GM19438 (cell line): ENCODE measurements at regions not wholly inside any gene's neighbourhood (a gene's known extent, or its start where the extent isn't known, plus 50 kb on each side); places are given as distances from the start of the nearest gene placed in this dataset.
"Not testable (repeated sequence)": the region's sequence is repeated elsewhere in the genome, so short reads cannot be mapped to it uniquely, and the experiment has no call there.

Experiments used
- ATAC-seq: cut with Tn5 transposase; IDR thresholded peaks from one replicate; pipeline ENCODE4 v1.9.1; 2021; ENCODE audit warnings: low read depth; ENCODE audit not compliant: unreplicated experiment

GRCh38 chr2:208673631-208674030 lies 267.0 kb downstream of the PTH2R start:
- ATAC-seq, result no peak

DNA sequence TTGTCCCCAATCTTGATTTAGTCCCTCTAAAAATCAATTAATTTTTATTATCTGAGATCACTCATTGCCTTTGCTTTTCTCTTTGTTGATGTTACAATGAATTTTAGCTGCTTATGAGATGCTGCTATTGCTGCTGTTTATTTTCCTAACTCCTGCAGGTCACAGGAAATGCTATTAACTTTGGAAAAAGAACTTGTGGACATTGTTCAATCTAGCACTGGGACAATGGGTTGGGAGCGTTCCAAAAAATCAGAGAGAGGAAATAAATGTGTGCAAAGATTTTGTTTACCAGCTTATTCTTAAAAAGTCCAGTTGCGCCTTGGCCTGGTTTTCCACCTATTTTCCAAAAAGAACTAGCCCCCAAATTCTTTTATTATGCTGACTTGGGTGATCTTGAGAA lies 268.3 kb downstream of the PTH2R start:
- no peak for ATAC-seq

GRCh38 chr2:208685929-208686328 lies 279.3 kb downstream of the PTH2R start:
- not testable (repeated sequence) for ATAC-seq

GRCh38 chr2:208686665-208687064 lies 280.1 kb downstream of the PTH2R start:
- ATAC-seq, result no peak

DNA sequence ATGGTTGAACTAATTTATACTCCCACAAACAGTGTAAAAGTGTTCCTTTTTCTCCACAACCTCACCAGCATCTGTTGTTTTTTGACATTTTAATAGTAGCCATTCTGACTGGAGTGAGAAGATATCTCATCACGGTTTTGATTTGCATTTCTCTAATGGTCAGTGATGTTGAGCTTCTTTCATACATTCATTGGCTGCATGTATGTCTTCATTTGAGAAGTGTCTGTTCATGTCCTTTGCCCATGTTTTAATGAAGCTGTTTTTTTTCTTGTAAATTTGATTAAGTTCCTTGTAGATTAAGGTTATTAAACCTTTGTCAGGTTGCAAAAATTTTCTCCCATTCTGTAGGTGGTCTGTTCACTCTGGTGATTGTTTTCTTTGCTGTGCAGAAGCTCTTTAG lies 281.1 kb downstream of the PTH2R start:
- ATAC-seq, result not testable (repeated sequence)

DNA sequence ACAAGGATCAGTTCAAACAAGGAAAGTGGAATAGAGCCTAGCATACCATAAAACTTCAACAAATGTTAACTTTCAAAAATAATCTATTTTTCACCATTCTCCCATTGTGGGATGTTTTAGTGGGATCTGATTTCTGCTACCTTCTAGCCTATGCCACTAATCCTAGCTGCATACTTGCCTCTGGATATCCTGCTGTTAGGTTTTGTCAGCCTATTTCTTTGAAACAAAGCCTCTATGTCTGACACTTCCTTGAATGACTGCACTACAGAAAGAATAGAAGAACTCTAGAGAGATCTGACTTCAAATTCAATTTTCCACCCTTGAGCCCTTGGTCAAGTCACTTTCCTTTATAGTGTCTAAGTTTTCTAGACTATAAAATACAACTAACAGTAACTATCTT lies 291.5 kb downstream of the PTH2R start:
- no peak for ATAC-seq

DNA sequence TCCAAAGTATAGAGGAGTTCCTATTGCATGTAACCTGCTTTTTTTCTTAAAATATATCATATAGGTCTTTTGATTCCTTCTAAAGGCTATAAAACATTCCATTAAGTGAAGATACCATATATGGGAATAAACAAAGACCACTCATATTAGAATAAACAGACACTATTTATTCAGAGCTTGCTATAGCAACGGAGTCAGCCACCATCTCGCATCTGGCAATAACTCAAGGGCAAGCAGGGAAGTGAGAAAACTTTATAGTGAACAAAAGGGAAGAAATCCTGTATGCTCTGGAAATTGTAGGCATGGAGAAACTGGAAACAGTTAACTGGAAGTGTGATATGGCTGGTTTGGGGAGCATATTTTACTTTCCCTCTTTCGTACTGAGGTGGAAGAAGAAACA lies 301.9 kb downstream of the PTH2R start:
- no peak for ATAC-seq

DNA sequence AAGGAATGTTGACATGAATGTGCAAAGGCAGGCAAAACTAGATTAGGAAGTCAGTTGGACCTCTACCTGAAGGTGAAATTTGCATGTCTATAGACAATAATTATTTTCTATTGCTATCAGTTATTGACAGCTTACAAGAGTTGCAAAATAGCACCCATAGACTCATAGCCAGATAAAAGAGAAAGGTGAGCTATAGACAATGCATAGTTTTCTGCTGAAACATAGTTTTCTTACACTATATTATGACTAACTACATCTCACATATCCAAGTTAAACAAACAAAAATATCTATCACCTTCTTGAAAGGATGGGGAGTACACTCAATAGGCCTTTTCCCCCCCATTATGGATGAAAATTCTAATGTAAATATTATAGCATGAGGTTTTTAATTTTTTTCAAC lies 305.0 kb downstream of the PTH2R start:
- no peak for ATAC-seq

DNA sequence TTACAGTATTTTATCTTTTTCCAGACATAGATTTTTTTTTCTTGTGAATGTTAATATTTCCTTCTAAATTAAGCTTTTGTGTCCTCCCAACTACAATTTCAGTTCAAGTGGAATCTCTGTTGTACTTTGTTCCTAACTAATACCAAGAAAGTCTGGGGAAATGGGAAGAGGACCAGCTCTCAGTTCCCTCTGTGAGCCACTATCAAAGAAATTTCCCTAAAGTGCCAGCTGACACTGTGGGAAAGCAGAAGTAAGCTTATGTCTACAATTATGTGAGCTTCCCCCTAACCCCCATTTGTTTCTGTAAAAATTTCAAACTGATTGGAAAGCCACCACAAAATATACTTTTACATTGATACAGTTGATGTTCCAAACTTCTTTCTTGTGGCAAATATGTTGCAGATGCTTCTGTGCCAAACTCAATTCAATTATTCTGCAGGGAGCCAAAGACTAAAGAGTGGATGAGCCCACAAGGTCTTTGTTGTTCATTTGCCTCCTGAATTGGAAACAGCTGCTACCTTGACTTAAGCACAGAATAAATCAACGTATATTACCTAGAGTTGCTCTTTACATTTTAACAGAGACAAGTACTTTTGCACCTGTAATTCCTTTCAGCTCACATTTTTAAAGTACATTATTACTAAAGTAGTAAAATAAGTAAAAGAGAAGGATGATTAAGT lies 306.6 kb downstream of the PTH2R start:
- ATAC-seq, result no peak

GRCh38 chr2:208718828-208719227 lies 312.2 kb downstream of the PTH2R start:
- ATAC-seq, result no peak

GRCh38 chr2:208722731-208723130 lies 316.1 kb downstream of the PTH2R start:
- no peak for ATAC-seq

DNA sequence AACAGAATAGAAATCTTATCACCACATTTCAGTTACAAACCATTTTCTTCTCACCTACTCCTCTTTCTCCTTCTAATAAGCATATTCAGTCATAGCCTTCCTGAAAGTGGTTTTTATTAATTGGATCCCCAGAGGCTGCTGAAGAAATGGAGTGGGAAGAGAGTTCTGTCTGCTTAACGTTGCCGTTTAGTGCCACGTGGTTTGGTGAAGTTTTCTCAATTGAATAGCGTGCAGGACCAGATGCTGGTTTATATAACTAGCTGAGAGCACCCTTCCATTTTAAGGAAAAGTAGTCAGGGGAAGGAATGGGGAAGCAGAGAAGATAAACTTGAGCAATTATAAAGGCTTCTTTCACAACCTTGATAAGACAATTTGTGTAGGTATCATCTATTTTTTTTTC lies 318.7 kb downstream of the PTH2R start:
- ATAC-seq, result no peak

DNA sequence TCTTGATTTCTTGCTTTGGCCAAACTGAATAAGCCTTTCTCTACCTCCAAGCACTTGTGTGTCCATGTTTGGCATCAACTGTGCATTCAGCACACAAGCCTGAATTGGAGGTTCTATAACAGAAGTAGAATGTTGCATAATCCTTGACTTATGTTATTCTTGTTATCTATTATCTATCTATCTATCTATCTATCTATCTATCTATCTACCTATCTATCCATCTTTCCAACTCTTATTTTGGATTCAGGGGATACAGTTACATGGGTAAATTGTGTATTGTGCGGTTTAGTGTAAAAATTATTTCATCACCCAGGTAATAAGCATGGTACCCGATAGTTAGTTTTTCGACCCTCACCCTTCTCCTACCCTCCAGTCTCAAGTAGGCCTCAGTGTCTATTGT lies 319.6 kb downstream of the PTH2R start:
- no peak for ATAC-seq

GRCh38 chr2:208751663-208752415 lies 345.2 kb downstream of the PTH2R start:
- not testable (repeated sequence) for ATAC-seq

- ATAC-seq, result no peak
Measured at GRCh38 chr2:208757364-208757763, 350.8 kb downstream of the PTH2R start.

DNA sequence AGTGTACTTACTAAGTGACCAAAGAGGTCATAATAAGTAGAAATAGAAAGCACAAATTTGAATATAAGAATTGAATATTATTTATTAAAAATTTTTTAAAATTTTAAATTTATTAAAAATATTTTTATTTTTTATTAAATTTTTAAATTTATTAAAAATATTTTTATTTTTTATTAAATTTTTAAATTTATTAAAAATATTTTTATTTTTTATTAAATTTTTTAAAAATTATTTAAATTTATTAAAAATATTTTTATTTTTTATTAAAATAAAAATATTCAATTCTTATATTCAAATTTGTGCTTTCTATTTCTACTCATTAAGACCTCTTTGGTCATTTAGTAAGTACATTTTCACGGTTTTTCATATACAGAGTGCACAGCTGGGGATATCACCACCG lies 366.5 kb downstream of the PTH2R start:
- not testable (repeated sequence) for ATAC-seq

DNA sequence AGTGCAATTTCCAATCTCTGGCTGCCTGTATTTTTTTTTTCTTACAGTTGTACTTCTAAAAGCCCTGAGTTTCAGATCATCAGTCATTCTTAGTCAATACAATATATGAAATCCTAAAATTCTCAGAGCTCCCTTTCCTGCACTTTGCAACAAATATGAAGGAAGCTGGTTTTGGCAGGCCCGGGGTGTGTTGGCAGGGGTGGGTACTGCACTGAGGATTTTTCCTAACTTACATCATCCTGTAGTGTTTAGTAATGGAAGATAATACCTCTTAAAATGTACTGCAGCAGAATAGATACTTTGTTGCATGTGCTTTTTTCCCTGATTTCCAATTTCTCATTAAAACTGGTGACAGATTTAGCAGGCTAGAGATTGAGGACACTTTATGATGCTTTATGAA lies 374.6 kb downstream of the PTH2R start:
- ATAC-seq, result no peak

GRCh38 chr2:208782097-208782496 lies 375.5 kb downstream of the PTH2R start:
- no peak for ATAC-seq

DNA sequence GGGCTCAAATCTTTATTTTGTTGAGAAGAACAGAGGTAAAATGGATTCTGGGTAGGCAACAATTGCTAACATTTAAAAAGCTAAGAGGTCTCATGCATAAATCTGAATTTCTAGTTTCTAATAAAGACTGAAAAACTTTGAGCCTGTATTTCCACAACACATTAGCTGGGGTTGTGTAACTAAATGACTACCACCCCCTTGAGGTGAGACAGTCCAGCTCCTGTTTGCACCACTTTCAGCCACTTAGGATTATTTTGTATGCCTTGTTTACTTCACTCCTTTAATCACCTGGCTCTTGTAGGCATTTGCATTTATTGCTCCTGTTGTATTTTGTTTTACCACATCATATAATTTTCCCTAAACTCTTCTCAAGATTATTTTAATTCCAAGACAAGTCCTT lies 376.6 kb downstream of the PTH2R start:
- ATAC-seq, result no peak

GRCh38 chr2:208784774-208785173 lies 378.2 kb downstream of the PTH2R start:
- not testable (repeated sequence) for ATAC-seq

DNA sequence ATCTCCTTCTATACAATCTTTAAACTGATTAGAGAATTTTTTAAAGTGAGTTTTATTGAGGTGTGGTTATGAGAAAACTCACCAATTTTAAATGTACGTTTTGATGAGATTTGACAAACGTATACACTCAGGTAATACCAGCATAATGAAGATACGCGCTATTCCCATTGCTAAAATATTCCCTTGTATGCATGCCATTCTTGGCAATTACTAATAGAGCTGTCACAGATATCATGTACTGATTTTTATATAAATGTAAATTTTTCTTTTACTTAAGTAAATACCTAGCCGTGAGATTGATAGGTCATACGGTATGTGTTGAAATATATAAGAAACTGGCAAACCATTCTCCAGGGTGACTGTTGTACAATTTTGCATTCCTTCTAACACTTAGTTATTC lies 384.7 kb downstream of the PTH2R start:
- no peak for ATAC-seq

DNA sequence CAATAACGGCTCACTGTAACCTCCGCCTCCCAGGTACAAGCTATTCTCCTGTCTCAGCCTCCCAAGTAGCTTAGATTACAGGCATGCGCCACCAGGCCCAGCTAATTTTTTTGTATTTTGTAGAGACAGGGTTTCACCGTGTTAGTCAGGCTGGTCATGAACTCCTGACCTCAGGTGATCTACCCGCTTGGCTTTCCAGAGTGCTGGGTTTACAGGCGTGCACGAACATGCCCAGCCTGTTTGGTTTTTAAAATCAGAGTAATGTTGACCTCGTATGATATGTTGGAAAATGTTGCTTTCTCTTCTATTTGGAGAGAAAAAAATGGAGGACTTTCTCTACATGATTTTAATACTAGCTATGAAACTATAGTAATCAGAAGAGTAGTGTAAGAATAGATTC lies 386.2 kb downstream of the PTH2R start:
- no peak for ATAC-seq
